ENCODE measurements at regions not wholly inside any gene's neighbourhood (a gene's known extent, or its start where the extent isn't known, plus 50 kb on each side); places are given as distances from the start of the nearest gene placed in this dataset.
"Not testable (repeated sequence)": the region's sequence is repeated elsewhere in the genome, so short reads cannot be mapped to it uniquely, and the experiment has no call there.

- no peaks in the 10 kb centered on the region for H3K4me1 Mint-ChIP-seq
- no peak overlapping the region for H3K4me3 Mint-ChIP-seq
- peaks cover 11% of the 10 kb centered on the region for H3K9me3 Mint-ChIP-seq
- ATAC-seq: no peak
- H3K27ac Mint-ChIP-seq: no peak overlapping the region
- H3K27me3 Mint-ChIP-seq: peaks cover 49% of the 10 kb centered on the region
- H3K36me3 Mint-ChIP-seq: no peaks in the 10 kb centered on the region
Measured at GRCh38 chr11:69869311-69869939, 50.2 kb upstream of the FGF3 start.

- Mint-ChIP-seq H3K9me3 (peaks cover 11% of the 10 kb centered on the region), H3K27ac (no peak overlapping the region), H3K4me1 (no peaks in the 10 kb centered on the region), H3K4me3 (no peak overlapping the region), H3K27me3 (peaks cover 36% of the 10 kb centered on the region), H3K36me3 (no peaks in the 10 kb centered on the region)
- ATAC-seq: no peak
Measured at GRCh38 chr11:69870766-69871165, 51.5 kb upstream of the FGF3 start.

- H3K9me3 Mint-ChIP-seq: peaks cover 11% of the 10 kb centered on the region
- no peaks in the 10 kb centered on the region for H3K4me1 Mint-ChIP-seq
- H3K4me3 Mint-ChIP-seq: no peak overlapping the region
- no peak for ATAC-seq
- no peak overlapping the region for H3K27ac Mint-ChIP-seq
- H3K36me3 Mint-ChIP-seq: no peaks in the 10 kb centered on the region
- peaks cover 28% of the 10 kb centered on the region for H3K27me3 Mint-ChIP-seq
Measured at GRCh38 chr11:69873166-69874077, 54.2 kb upstream of the FGF3 start.

GRCh38 chr11:69874178-69874983, 55.2 kb upstream of the FGF3 start:
- no peak overlapping the region for H3K4me3 Mint-ChIP-seq
- no peak overlapping the region for H3K27ac Mint-ChIP-seq
- H3K4me1 Mint-ChIP-seq: no peaks in the 10 kb centered on the region
- no peaks in the 10 kb centered on the region for H3K36me3 Mint-ChIP-seq
- peaks cover 18% of the 10 kb centered on the region for H3K27me3 Mint-ChIP-seq
- no peak for ATAC-seq
- H3K9me3 Mint-ChIP-seq: peaks cover 11% of the 10 kb centered on the region

GRCh38 chr11:69874984-69875624, 55.9 kb upstream of the FGF3 start:
- H3K27me3 Mint-ChIP-seq: peaks cover 13% of the 10 kb centered on the region
- no peaks in the 10 kb centered on the region for H3K4me1 Mint-ChIP-seq
- H3K9me3 Mint-ChIP-seq: peaks cover 11% of the 10 kb centered on the region
- no peak overlapping the region for H3K27ac Mint-ChIP-seq
- H3K4me3 Mint-ChIP-seq: no peak overlapping the region
- no peaks in the 10 kb centered on the region for H3K36me3 Mint-ChIP-seq
- no peak for ATAC-seq

GRCh38 chr11:69876013-69876412, 56.8 kb upstream of the FGF3 start:
- Mint-ChIP-seq H3K27me3 (peaks cover 13% of the 10 kb centered on the region), H3K36me3 (no peaks in the 10 kb centered on the region), H3K4me3 (no peak overlapping the region), H3K4me1 (no peaks in the 10 kb centered on the region), H3K9me3 (peaks cover 11% of the 10 kb centered on the region), H3K27ac (no peak overlapping the region)
- ATAC-seq: no peak

GRCh38 chr11:69877235-69877634, 58.0 kb upstream of the FGF3 start:
- no peaks in the 10 kb centered on the region for H3K4me1 Mint-ChIP-seq
- H3K27ac Mint-ChIP-seq: no peak overlapping the region
- H3K4me3 Mint-ChIP-seq: no peak overlapping the region
- H3K36me3 Mint-ChIP-seq: no peaks in the 10 kb centered on the region
- H3K27me3 Mint-ChIP-seq: peaks cover 13% of the 10 kb centered on the region
- ATAC-seq: no peak
- peaks cover 5% of the 10 kb centered on the region for H3K9me3 Mint-ChIP-seq

- not testable (repeated sequence) for ATAC-seq, H3K36me3 Mint-ChIP-seq, H3K27ac Mint-ChIP-seq, H3K4me3 Mint-ChIP-seq, H3K9me3 Mint-ChIP-seq, H3K4me1 Mint-ChIP-seq
- peaks cover 13% of the 10 kb centered on the region for H3K27me3 Mint-ChIP-seq
Measured at GRCh38 chr11:69877704-69878103, 58.5 kb upstream of the FGF3 start.

GRCh38 chr11:69878144-69878883, 59.1 kb upstream of the FGF3 start:
- H3K36me3 Mint-ChIP-seq: no peaks in the 10 kb centered on the region

GRCh38 chr11:69878927-69879728, 59.9 kb upstream of the FGF3 start:
- H3K27me3 Mint-ChIP-seq: peaks cover 23% of the 10 kb centered on the region
- no peaks in the 10 kb centered on the region for H3K36me3 Mint-ChIP-seq
- H3K9me3 Mint-ChIP-seq: no peaks in the 10 kb centered on the region
- H3K27ac Mint-ChIP-seq: no peak overlapping the region
- no peaks in the 10 kb centered on the region for H3K4me1 Mint-ChIP-seq
- no peak overlapping the region for H3K4me3 Mint-ChIP-seq
- no peak for ATAC-seq

More at GRCh38 chr11:69878144-69878883, 59.1 kb upstream of the FGF3 start:
- H3K9me3 Mint-ChIP-seq: no peaks in the 10 kb centered on the region
- peaks cover 16% of the 10 kb centered on the region for H3K27me3 Mint-ChIP-seq
- H3K4me1 Mint-ChIP-seq: no peaks in the 10 kb centered on the region
- no peak overlapping the region for H3K4me3 Mint-ChIP-seq
- H3K27ac Mint-ChIP-seq: no peak overlapping the region
- ATAC-seq: no peak

- H3K36me3 Mint-ChIP-seq: no peaks in the 10 kb centered on the region
- no peak for ATAC-seq
- no peak overlapping the region for H3K4me3 Mint-ChIP-seq
- H3K27me3 Mint-ChIP-seq: peaks cover 28% of the 10 kb centered on the region
- H3K27ac Mint-ChIP-seq: no peak overlapping the region
- no peaks in the 10 kb centered on the region for H3K4me1 Mint-ChIP-seq
- no peaks in the 10 kb centered on the region for H3K9me3 Mint-ChIP-seq
Measured at GRCh38 chr11:69879729-69880005, 60.5 kb upstream of the FGF3 start.

- H3K9me3 Mint-ChIP-seq: no peaks in the 10 kb centered on the region
- no peak overlapping the region for H3K27ac Mint-ChIP-seq
- no peaks in the 10 kb centered on the region for H3K36me3 Mint-ChIP-seq
- no peak overlapping the region for H3K4me3 Mint-ChIP-seq
- peaks cover 34% of the 10 kb centered on the region for H3K27me3 Mint-ChIP-seq
- no peaks in the 10 kb centered on the region for H3K4me1 Mint-ChIP-seq
- no peak for ATAC-seq
Measured at GRCh38 chr11:69880041-69880825, 61.0 kb upstream of the FGF3 start.

GRCh38 chr11:69880826-69881445, 61.7 kb upstream of the FGF3 start:
- no peak overlapping the region for H3K4me3 Mint-ChIP-seq
- H3K36me3 Mint-ChIP-seq: no peaks in the 10 kb centered on the region
- no peaks in the 10 kb centered on the region for H3K9me3 Mint-ChIP-seq
- ATAC-seq: no peak
- H3K27me3 Mint-ChIP-seq: peaks cover 41% of the 10 kb centered on the region
- no peaks in the 10 kb centered on the region for H3K4me1 Mint-ChIP-seq
- no peak overlapping the region for H3K27ac Mint-ChIP-seq

Data from stimulated activated memory B cell treated with anti-CD40 and anti-IgM and Interleukin-4, amounts not matched to agents 10 μg/mL and 1 μg/mL and 100 μg/mL, for 72 hours (primary cell).